ENCODE measurements at regions not wholly inside any gene's neighbourhood (a gene's known extent, or its start where the extent isn't known, plus 50 kb on each side); places are given as distances from the start of the nearest gene placed in this dataset.

GRCh38 chr20:11861479-11861878 is 56.2 kb upstream of the BTBD3 start:
- Histone ChIP-seq H2AFZ (ENCODE audit: low read length) (no peak overlapping the region), H4K5ac (ENCODE audit: insufficient read length, low read depth, low read length) (no peak overlapping the region), H3K9me3 (ENCODE audit: insufficient read depth in 2 of 2, low read depth in 1 of 2, low read length in 1 of 2) (no peaks in the 10 kb centered on the region), H3K4ac (replicated peaks; ENCODE audit: insufficient read length, low read depth, low read length) (no peak overlapping the region), H4K91ac (replicated peaks; ENCODE audit: insufficient read length, low read length) (no peak overlapping the region), H3K56ac (replicated peaks; ENCODE audit: insufficient read length, low read depth, low read length) (no peak overlapping the region), H3K36me3 (ENCODE audit: control insufficient read depth in 2 of 4, insufficient read depth in 4 of 4, low read length in 3 of 4) (no peaks in the 10 kb centered on the region), H2BK15ac (ENCODE audit: low read length) (no peak overlapping the region), H3K4me1 (replicated peaks in 1 of 4; ENCODE audit: control insufficient read depth in 3 of 4, insufficient read depth in 4 of 4, low read length in 3 of 4) (no peaks in the 10 kb centered on the region), H3K23ac (ENCODE audit: insufficient read length) (no peak overlapping the region), H3K18ac (ENCODE audit: extremely low read depth, low read length) (no peak overlapping the region), H4K8ac (ENCODE audit: extremely low read depth, insufficient read depth, low read length) (no peak overlapping the region), H2BK120ac (replicated peaks; ENCODE audit: low read depth, low read length) (no peak overlapping the region), H3K4me3 (ENCODE audit: extremely low read depth in 1 of 4, insufficient read depth in 2 of 4, low read depth in 3 of 4, low read length in 4 of 4) (no peak overlapping the region), H3K79me2 (ENCODE audit: control insufficient read depth in 1 of 2, insufficient read depth in 2 of 2, low read length in 2 of 2) (no peaks in the 10 kb centered on the region), H2BK20ac (ENCODE audit: low read length) (no peak overlapping the region), H3K27me3 (replicated peaks in 1 of 4; ENCODE audit: control insufficient read depth in 3 of 4, extremely low read depth in 1 of 4, insufficient read depth in 3 of 4, low read length in 3 of 4) (no peaks in the 10 kb centered on the region), H2BK12ac (ENCODE audit: low read depth, low read length) (no peak overlapping the region), H2BK5ac (ENCODE audit: low read depth, low read length) (no peak overlapping the region), H3K27ac (ENCODE audit: low read depth, low read length) (no peak overlapping the region), H4K20me1 (replicated peaks in 1 of 2; ENCODE audit: control insufficient read depth in 1 of 2, insufficient read depth in 2 of 2, low read length in 2 of 2) (no peaks in the 10 kb centered on the region), H3K79me1 (ENCODE audit: low read depth, low read length) (no peaks in the 10 kb centered on the region), H3K4me2 (ENCODE audit: insufficient read depth in 1 of 2, low read depth in 2 of 2, low read length in 2 of 2) (no peak overlapping the region), H3K14ac (ENCODE audit: insufficient read length) (no peak overlapping the region), H2AK5ac (ENCODE audit: low read depth, low read length) (no peak overlapping the region), H3K9ac (replicated peaks in 1 of 4; ENCODE audit: extremely low read depth in 1 of 4, low read depth in 3 of 4, low read length in 3 of 4) (no peak overlapping the region), H3K23me2 (ENCODE audit: low read depth, low read length) (no peaks in the 10 kb centered on the region)
- no peak for TF ChIP-seq POLR2AphosphoS5 (IDR thresholded peaks at IDR 0.05; ENCODE audit: low read depth, low read length)
- TF ChIP-seq POU5F1 (IDR thresholded peaks at IDR 0.05; ENCODE audit: low read depth, low read length) = no peak
- TF ChIP-seq JUND (IDR thresholded peaks at IDR 0.05; ENCODE audit: low read length) = no peak
- TF ChIP-seq TAF7 (optimal IDR thresholded peaks at IDR 0.05; ENCODE audit: borderline replicate concordance, low read depth, low read length) = no peak
- no peak for TF ChIP-seq SIRT6 (IDR thresholded peaks at IDR 0.05; ENCODE audit: low read length)
- no peak for TF ChIP-seq ATF3 (IDR thresholded peaks at IDR 0.05; ENCODE audit: insufficient read depth, low read depth, low read length)
- no peak for TF ChIP-seq ASH2L (IDR thresholded peaks at IDR 0.05; ENCODE audit: low read length)
- no peak for TF ChIP-seq SP1 (IDR thresholded peaks at IDR 0.05; ENCODE audit: low read depth, low read length)
- TF ChIP-seq CHD1 (IDR thresholded peaks at IDR 0.05; ENCODE audit: low read depth, low read length) = no peak
- WGBS, 2 experiments (ENCODE audit: extremely low coverage in 1 of 2, insufficient coverage in 1 of 2, insufficient read length in 1 of 2, insufficient replicate concordance in 2 of 2, low coverage in 1 of 2, low lambda C conversion rate in 2 of 2, missing lambda C conversion rate in 1 of 2) = 86% methylated on average over 3 of the region's 3 CpGs; no CpG with 5 or more reads in 1 of the 2 experiments
- DNase-seq (ENCODE audit: low read depth in 1 of 2, low spot score in 2 of 2) (no peak), FAIRE-seq (no peak)
- POLR2A ChIA-PET (ENCODE audit: partially characterized antibody) = no interaction called here
- CTCF ChIA-PET (ENCODE audit: partially characterized antibody) = interaction anchor here (1.0 kb wide), 1 partner anchor 185 kb away, joined by 3 read pairs; no protein-coding TSS in a partner anchor

All from H1 (cell line).